ENCODE measurements at regions not wholly inside any gene's neighbourhood (a gene's known extent, or its start where the extent isn't known, plus 50 kb on each side); places are given as distances from the start of the nearest gene placed in this dataset.
"Not testable (repeated sequence)": the region's sequence is repeated elsewhere in the genome, so short reads cannot be mapped to it uniquely, and the experiment has no call there.

- in situ Hi-C loops (cut with MboI); H4K20me1 ChIP-seq (replicated peaks; ENCODE audit: control insufficient read depth, insufficient read depth, low read length); H3K27ac ChIP-seq (ENCODE audit: extremely low read depth, low read depth, low read length); H3K9me1 ChIP-seq (ENCODE audit: control insufficient read depth, insufficient read depth, low read length); POLR2A ChIA-PET; H3K9me3 ChIP-seq (replicated peaks; ENCODE audit: control insufficient read depth, insufficient read depth, low read depth, low read length); DNase-seq (ENCODE audit: extremely low read depth in 1 of 4, low spot score in 3 of 4); BruUV-seq (replicated peaks); FAIRE-seq; ATAC-seq; H3K4me2 ChIP-seq (ENCODE audit: insufficient read depth, low read length); H3K9ac ChIP-seq (ENCODE audit: insufficient read depth in 1 of 2, low read depth in 2 of 2, low read length in 2 of 2); CTCF ChIA-PET (ENCODE audit: low intra/inter-chr PET ratio); H2AFZ ChIP-seq (ENCODE audit: low read depth, low read length); H3K36me3 ChIP-seq (ENCODE audit: control insufficient read depth, insufficient read depth, low read length); H3K4me1 ChIP-seq (replicated peaks in 1 of 2; ENCODE audit: control insufficient read depth in 2 of 2, insufficient read depth in 2 of 2, low read length in 2 of 2); H3K4me3 ChIP-seq; H3K79me2 ChIP-seq (ENCODE audit: control insufficient read depth, insufficient read depth, low read length); H3K27me3 ChIP-seq (ENCODE audit: control insufficient read depth in 2 of 2, insufficient read depth in 2 of 2, low read length in 2 of 2); intact Hi-C loops (cut with micrococcal nuclease): not testable (repeated sequence)
- TF ChIP-seq ZFP36 (IDR thresholded peaks at IDR 0.05; ENCODE audit: low read depth, low read length, partially characterized antibody): peak; percentile 49
- 11% methylated on average over 2 of the region's 2 CpGs for WGBS (ENCODE audit: insufficient coverage, low coverage, missing lambda C conversion rate)
These were observed 253.9 kb upstream of the RPS23 start for GRCh38 chr5:82532075-82532474.

- Histone ChIP-seq H3K4me1 (replicated peaks in 1 of 2; ENCODE audit: control insufficient read depth in 2 of 2, insufficient read depth in 2 of 2, low read length in 2 of 2) (peaks cover 0 to 4% of the 10 kb centered on the region in 2 experiments; a peak in 2 of 5 replicates), H3K4me2 (ENCODE audit: insufficient read depth, low read length) (no peak overlapping the region), H3K9me1 (ENCODE audit: control insufficient read depth, insufficient read depth, low read length) (no peaks in the 10 kb centered on the region), H3K9ac (ENCODE audit: insufficient read depth in 1 of 2, low read depth in 2 of 2, low read length in 2 of 2) (no peak overlapping the region), H3K4me3 (no peak overlapping the region), H3K36me3 (ENCODE audit: control insufficient read depth, insufficient read depth, low read length) (no peaks in the 10 kb centered on the region), H3K27ac (ENCODE audit: extremely low read depth, low read depth, low read length) (no peak overlapping the region), H3K9me3 (replicated peaks; ENCODE audit: control insufficient read depth, insufficient read depth, low read depth, low read length) (no peaks in the 10 kb centered on the region; the same call in 1 of the 2 replicates), H3K79me2 (ENCODE audit: control insufficient read depth, insufficient read depth, low read length) (no peaks in the 10 kb centered on the region), H2AFZ (ENCODE audit: low read depth, low read length) (no peak overlapping the region; the same call in 1 of the 2 replicates), H4K20me1 (replicated peaks; ENCODE audit: control insufficient read depth, insufficient read depth, low read length) (no peaks in the 10 kb centered on the region), H3K27me3 (ENCODE audit: control insufficient read depth in 2 of 2, insufficient read depth in 2 of 2, low read length in 2 of 2) (no peaks in the 10 kb centered on the region)
- ChIA-PET POLR2A (no interaction called here), CTCF (ENCODE audit: low intra/inter-chr PET ratio) (no interaction called here)
- in situ Hi-C loops (cut with MboI) (no loop called here), intact Hi-C loops (cut with micrococcal nuclease) (no loop called here)
- no TSS peak for BruUV-seq (replicated peaks)
- DNase-seq (ENCODE audit: extremely low read depth in 1 of 4, low spot score in 3 of 4) (no peak), FAIRE-seq (no peak), ATAC-seq (no peak)
- TF ChIP-seq PYGO2 (tag; IDR thresholded peaks at IDR 0.05) (no peak), JUND (IDR thresholded peaks at IDR 0.05; ENCODE audit: borderline replicate concordance, low read depth, low read length) (peak; percentile 30; the same call in 1 of the 2 replicates), JUND (tag; IDR thresholded peaks at IDR 0.05; ENCODE audit: borderline replicate concordance, low read depth, low read length) (no peak), LARP7 (IDR thresholded peaks at IDR 0.05) (no peak), CCAR2 (IDR thresholded peaks at IDR 0.05; ENCODE audit: low read depth, low read length) (no peak), EGR1 (conservative IDR thresholded peaks at IDR 0.05) (0 out of 2 replicates have a peak, but pooled peaks have one; percentile 17), NFE2 (IDR thresholded peaks at IDR 0.05; ENCODE audit: low read depth) (peak; percentile 31; the same call in 1 of the 2 replicates), EWSR1 (IDR thresholded peaks at IDR 0.05; ENCODE audit: borderline replicate concordance, low read depth, partially characterized antibody) (no peak), ZNF384 (IDR thresholded peaks at IDR 0.05; ENCODE audit: low read depth, low read length) (peak; percentile 89), NR1H2 (CRISPR knock-in tag; IDR thresholded peaks at IDR 0.05) (no peak), FOSL1 (tag; conservative IDR thresholded peaks at IDR 0.05) (peak; percentile 46), THAP12 (CRISPR knock-in tag; IDR thresholded peaks at IDR 0.05) (no peak)
- 5% methylated on average over 2 of the region's 2 CpGs for WGBS (ENCODE audit: insufficient coverage, low coverage, missing lambda C conversion rate)
These were observed 248.4 kb upstream of the RPS23 start for GRCh38 chr5:82526540-82526939.
